NCI-H146 treated with DMSO at 0.1 percent for 48 hours (cell line): ENCODE measurements at regions not wholly inside any gene's neighbourhood (a gene's known extent, or its start where the extent isn't known, plus 50 kb on each side); places are given as distances from the start of the nearest gene placed in this dataset.
"Not testable (repeated sequence)": the region's sequence is repeated elsewhere in the genome, so short reads cannot be mapped to it uniquely, and the experiment has no call there.

Experiments used
- DNase-seq: peaks from one replicate; lab custom pipeline; 2025; ENCODE audit not compliant: unreplicated experiment; lab: John Stamatoyannopoulos, UW

- DNase-seq = no peak
These were observed 220.8 kb downstream of the NMUR2 start for GRCh38 chr5:152184266-152184665.

GRCh38 chr5:152181461-152181860, 223.6 kb downstream of the NMUR2 start:
- DNase-seq = no peak

GRCh38 chr5:152178350-152178699, 226.8 kb downstream of the NMUR2 start:
- no peak for DNase-seq

DNA sequence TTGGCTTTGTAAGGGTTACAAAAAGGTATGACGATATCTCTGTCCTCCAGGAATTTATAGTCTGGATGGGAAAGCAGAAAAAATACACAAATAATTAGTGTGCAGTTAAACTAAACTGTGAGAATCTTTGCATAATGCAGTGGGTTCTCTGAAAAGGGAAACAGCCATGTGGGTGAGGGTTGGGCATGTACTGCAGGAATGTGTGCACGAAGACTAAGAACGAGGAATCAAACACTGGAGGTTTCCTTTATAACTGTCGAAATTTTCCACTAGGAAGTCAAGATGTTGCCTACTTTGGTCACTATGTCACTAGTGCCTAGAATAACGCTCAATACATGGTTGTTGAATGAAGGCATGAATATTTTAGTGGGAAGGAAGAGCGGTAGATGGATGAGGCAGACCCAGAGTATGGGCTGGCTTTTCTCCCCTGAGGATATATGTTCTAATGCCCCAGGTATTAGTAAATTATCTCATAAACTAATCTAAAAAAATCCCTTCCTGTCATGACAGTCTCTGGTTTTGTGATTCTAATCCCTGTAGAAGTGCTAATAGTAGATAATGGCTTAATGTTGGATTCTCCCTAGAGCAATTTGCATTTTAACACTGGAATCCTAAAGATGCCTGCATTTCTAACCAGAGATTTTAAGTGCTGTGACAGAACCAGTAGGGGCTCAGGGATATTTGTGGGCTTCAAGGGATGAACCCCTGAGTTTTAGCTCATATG, 227.3 kb downstream of the NMUR2 start:
- no peak for DNase-seq

- no peak for DNase-seq
These were observed 233.2 kb downstream of the NMUR2 start for GRCh38 chr5:152171888-152172287.

DNA sequence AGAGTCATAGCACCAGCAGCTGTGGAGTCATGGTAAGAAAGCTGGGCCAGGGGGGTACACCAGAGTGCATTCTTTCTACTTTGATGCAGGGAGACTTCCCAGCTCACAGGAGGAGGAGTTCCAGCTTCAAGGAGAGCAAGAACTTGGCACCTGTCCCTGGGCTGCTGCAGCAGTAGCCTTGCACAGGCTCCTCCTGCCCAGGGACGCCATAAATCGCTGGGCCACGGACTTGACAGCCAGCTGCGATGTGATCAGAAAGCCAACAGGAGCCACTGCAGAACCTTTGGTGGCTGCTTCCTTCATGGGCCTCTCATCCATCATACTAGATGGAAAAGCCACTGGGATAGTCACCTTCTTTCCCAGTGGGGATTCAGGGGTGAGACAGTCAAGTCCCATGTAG, 234.7 kb downstream of the NMUR2 start:
- DNase-seq = no peak

- DNase-seq = no peak
These were observed 240.2 kb upstream of the GLRA1 start for GRCh38 chr5:152164860-152165259.

DNA sequence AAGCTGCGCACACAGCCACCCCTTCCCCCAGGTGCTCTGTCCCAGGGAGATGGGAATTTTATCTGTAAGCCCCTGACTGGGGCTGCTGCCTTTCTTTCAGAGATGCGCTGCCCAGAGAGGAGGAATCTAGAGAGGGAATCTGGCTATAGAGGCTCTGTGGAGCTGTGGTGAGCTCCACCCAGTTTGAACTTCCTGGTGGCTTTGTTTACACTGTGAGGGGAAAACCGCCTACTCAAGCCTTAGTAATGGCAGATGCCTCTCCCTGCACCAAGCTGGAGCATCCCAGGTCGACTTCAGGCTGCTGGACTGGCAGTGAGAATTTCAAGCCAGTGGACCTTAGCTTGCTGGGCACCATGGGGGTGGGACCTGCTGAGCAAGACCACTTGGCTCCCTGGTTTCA, 235.2 kb upstream of the GLRA1 start:
- not testable (repeated sequence) for DNase-seq

DNA sequence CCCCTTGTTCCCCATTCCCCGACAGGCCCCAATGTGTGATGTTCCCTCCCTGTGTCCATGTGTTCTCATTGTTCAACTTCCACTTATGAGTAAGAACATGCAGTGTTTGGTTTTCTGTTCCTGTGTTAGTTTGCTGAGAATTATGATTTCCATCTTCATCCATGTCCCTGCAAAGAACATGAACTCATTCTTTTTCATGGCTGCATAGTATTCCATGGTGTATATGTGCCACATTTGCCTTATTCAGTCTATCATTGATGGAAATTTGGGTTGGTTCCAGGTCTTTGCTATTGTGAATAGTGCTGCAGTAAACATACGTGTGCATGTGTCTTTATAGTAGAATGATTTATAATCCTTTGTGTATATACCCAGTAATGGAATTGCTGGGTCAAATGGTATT, 229.8 kb upstream of the GLRA1 start:
- not testable (repeated sequence) for DNase-seq

- DNase-seq = peak; percentile 12
These were observed 227.3 kb upstream of the GLRA1 start for GRCh38 chr5:152151940-152152339.

DNA sequence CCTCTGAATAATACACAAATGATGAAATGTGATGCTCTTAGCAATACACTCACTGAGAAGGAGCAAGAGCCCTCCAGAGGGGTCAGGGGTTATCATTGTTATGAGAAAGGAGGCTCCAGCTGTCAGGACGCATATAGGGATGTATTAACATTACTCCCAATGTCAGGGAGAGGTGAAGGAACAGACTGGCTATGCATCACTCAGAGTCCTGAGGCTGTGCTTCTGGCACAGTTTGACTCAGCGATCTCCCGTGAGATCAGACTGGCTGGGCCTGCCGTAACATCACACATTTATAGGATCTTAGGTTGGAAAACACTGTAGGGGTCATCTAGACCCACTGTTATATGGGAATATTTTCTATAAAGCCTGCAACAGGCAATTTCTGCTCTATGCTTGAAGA, 226.5 kb upstream of the GLRA1 start:
- DNase-seq = no peak

DNA sequence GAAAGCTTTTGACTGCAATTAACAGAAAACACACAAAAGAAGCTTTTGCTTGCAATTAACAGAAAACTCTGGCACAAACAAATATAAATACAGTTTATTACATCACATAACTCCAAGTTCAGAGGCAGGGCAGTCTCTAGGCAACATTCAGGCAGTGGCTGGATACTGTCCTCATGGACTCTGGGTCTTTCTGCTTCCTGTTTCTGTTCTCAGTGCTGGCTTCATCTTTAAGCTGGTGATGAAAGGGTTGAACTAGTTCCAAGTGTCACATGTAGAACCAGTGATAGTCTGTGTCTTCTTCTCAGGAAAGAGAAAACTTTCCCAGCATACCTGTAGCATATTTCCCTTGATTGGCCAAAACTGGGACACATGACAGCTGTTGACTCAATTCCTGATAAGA, 222.6 kb upstream of the GLRA1 start:
- no peak for DNase-seq

DNA sequence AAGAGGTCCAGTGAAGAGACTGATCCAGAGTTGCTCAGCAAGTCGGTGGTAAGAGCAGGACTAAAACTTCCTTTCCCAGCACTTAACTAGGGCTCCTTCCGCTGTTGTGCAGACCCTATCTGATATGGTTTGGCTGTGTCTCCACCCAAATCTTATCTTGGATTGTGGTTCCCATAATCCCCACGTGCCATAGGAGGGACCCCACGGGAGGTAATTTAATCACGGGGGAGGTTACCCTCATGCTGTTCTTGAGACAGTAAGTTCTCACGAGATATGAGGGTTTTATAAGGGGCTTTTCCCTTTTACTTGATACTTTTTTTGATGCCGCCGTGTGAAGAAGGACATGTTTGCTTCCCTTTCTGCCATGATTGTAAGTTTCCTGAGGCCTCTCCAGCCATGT, 221.9 kb upstream of the GLRA1 start:
- no peak for DNase-seq

GRCh38 chr5:152144556-152144955, 219.9 kb upstream of the GLRA1 start:
- DNase-seq = no peak

GRCh38 chr5:152144030-152144429, 219.4 kb upstream of the GLRA1 start:
- no peak for DNase-seq

DNA sequence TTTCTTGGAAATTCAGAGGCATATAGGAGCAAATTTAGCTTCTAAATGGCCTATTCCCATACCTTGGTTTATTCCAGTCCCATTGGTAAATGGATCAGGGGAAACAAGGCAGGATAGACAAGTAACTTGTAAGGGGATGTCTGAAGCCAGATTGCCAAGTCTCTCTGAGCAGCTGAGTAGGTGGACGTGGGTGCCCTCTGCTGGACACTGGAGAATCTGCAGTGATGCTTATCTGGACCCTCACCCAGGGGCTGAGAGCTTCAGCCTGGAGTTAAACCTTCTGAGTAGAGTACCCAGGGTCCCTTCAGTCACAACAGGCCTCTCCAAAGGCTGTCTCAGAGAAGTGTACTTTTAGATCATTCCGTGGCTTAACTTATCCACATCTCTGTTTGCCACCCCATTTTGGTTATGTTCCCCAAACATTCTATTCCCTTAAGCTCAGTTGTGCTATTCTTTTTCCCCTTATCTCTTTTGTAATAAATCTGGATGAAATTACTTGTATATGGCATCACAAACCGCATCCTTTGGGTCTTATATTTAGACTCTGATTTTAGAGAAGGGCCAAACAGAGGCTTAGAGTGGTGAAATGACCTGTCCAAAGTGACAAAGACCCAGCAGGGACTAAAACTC, 218.3 kb upstream of the GLRA1 start:
- peak; percentile 62 for DNase-seq

DNA sequence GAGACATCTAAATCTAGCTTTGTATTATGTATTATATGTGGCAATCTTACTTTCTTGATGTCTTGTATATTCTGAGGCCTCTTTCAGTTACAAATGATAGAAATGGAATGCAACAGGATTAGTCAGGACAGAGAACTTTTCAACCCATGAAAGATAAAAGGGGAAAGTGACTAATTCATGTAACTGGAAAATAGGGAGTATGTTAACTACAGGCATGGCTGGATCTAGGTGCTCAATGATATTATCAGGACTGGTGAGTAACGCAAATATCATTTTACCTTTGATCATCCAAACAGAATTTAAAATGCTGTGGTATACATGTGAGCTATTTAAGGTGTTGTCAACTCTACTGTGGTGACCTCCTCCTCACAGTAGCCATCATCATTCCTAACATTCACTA, 215.7 kb upstream of the GLRA1 start:
- DNase-seq = no peak

DNA sequence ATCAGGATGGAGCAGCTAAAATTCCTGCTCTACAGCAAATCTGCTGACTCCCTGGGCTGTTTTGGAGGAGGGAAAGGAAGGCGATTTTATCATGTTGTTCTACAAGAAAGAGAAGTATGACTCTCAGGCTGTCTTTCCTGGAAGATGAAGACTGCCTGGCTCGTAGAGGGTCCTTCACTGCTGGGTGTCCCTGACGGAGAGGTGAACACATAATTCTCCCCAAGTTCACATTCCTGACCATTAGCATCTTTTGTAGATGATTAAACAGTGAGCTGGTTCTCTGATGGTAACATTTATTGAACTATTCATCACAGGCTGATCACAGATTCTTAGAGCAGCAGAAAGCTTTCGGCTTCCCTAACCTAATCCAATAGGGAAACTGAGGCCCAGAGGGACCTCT, 212.4 kb upstream of the GLRA1 start:
- DNase-seq = no peak

- no peak for DNase-seq
These were observed 211.7 kb upstream of the GLRA1 start for GRCh38 chr5:152136321-152136720.

DNA sequence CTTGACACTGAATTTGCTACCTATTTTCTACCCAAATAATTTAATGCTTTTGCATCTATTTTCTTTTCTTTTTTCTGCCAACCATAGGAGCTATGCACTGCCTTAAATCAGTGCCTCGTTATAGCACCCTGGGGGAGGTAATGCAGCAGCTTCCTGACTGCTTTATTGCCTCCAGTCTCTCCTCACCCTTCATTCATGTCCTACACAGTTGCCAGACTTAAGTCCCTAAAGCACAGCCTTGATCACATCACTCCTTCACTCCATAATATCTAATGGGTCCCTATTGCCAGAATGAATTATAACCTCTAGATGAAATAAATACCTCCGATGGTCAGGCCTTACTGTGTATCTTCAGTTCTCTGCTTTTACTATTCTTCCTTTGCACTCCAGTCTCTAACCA, 211.2 kb upstream of the GLRA1 start:
- no peak for DNase-seq

- no peak for DNase-seq
These were observed 201.1 kb upstream of the GLRA1 start for GRCh38 chr5:152125661-152126205.

DNA sequence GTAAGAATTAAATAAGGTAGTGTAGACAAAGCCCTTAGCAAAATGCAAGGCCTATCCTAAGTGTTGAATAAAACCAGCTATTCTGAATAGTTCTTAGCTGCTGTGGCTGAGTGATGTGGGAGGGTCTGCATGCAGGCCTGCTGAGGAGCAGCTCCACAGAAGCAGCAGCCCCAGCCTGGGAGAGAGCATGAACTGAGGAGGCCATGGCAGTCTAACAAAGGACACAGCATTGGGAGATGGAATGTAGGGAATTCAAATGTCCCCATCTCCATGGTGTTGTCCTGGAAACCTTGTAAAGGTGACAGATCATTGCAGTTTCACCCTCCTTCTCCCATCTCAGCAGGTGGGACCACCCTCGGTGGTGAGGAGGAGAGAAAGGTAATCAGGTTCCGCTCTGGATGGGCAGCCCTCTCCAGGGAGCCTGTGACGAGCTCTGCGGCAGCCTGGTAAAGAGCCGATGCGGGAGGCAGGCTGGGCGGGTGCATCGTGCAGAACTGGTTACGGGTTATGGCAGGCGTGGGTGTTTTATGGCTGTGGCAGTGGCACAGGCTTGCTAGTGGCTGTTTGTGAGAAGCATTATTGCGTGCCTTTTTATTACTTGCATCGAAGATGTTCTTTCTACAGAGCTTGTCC, 199.9 kb upstream of the GLRA1 start:
- peak; percentile 59 for DNase-seq
